ENCODE measurements at regions not wholly inside any gene's neighbourhood (a gene's known extent, or its start where the extent isn't known, plus 50 kb on each side); places are given as distances from the start of the nearest gene placed in this dataset.

DNA sequence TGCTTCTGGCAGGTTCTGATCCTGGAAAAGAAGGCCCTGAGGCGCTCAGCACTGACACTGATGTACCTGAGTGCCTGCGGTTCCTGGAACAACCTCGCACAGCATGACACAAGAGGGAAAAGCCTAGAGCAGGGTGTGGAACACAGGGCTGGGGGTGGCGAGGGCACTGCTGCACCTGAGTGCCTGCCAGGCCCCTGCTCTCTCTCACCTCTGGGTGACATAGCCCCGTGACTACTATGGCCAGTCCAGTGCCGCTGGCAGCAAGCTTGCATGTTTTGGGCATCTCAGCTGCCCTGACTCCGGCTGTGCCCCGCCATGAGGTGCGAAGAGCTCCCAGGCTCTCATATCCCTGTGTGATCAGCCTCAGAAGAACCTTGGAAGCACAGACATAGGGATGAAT, 825.2 kb upstream of the SALL3 start:
- H3K27ac ChIP-seq: no peak overlapping the region
- TF ChIP-seq, protein P1, sequence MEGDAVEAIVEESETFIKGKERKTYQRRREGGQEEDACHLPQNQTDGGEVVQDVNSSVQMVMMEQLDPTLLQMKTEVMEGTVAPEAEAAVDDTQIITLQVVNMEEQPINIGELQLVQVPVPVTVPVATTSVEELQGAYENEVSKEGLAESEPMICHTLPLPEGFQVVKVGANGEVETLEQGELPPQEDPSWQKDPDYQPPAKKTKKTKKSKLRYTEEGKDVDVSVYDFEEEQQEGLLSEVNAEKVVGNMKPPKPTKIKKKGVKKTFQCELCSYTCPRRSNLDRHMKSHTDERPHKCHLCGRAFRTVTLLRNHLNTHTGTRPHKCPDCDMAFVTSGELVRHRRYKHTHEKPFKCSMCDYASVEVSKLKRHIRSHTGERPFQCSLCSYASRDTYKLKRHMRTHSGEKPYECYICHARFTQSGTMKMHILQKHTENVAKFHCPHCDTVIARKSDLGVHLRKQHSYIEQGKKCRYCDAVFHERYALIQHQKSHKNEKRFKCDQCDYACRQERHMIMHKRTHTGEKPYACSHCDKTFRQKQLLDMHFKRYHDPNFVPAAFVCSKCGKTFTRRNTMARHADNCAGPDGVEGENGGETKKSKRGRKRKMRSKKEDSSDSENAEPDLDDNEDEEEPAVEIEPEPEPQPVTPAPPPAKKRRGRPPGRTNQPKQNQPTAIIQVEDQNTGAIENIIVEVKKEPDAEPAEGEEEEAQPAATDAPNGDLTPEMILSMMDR (IDR thresholded peaks at IDR 0.05): no peak
- H3K4me3 ChIP-seq: no peak overlapping the region
- H3K9me3 ChIP-seq: no peaks in the 10 kb centered on the region
- H3K36me3 ChIP-seq: no peaks in the 10 kb centered on the region
- H3K4me1 ChIP-seq: no peaks in the 10 kb centered on the region
- DNase-seq: no peak
- intact Hi-C loops (cut with DNase I): no loop called here
- ATAC-seq: no peak
- H3K27me3 ChIP-seq (ENCODE audit: low read depth): no peaks in the 10 kb centered on the region

DNA sequence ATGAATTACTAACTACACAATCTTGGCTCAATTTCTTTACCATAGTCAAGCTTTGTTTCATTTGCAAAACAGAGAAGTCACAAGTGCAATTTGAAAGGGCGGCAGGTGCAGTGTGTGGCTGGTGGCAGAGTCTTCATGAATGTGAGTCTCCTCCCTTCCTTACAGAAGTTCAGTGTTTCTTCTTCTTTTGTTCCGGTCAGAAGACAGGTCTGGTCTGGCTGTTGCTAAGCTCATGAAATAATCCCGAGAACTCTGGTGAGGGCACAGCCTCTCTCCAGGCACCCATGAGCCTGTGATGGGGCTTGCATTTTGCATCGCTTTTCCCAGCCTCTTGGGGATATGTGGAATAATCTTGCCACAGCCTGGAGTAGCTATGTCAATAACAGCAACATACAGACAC, 824.8 kb upstream of the SALL3 start:
- DNase-seq (no peak), ATAC-seq (no peak)
- Histone ChIP-seq H3K36me3 (no peaks in the 10 kb centered on the region), H3K27ac (no peak overlapping the region), H3K9me3 (no peaks in the 10 kb centered on the region), H3K27me3 (ENCODE audit: low read depth) (no peaks in the 10 kb centered on the region), H3K4me1 (no peaks in the 10 kb centered on the region), H3K4me3 (no peak overlapping the region)
- TF ChIP-seq, protein P1 (IDR thresholded peaks at IDR 0.05): no peak
- intact Hi-C loops (cut with DNase I): no loop called here

DNA sequence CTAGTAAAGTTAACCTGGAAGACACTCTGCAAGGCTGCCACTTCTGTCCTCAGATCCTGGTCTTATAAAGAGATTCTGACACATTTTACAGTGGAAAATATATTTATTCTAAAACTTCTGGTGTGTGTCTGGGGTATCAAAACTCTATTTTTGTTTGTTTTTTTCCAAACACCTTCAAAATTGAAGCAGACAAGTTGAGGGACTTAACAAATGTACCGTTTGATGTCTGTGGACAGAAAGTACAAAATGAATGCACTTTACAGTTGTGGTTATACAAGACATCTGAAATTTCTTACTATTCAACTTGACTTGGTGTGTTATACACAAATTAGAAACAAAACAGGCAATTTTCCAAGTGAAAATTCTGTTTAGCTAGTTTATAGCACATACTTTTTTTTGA, 823.2 kb upstream of the SALL3 start:
- no peaks in the 10 kb centered on the region for H3K27me3 ChIP-seq (ENCODE audit: low read depth)
- TF ChIP-seq, protein P1 (IDR thresholded peaks at IDR 0.05): no peak
- intact Hi-C loops (cut with DNase I): no loop called here
- H3K9me3 ChIP-seq: no peaks in the 10 kb centered on the region
- no peak overlapping the region for H3K4me3 ChIP-seq
- no peaks in the 10 kb centered on the region for H3K36me3 ChIP-seq
- no peaks in the 10 kb centered on the region for H3K4me1 ChIP-seq
- no peak for DNase-seq
- no peak for ATAC-seq
- no peak overlapping the region for H3K27ac ChIP-seq

DNA sequence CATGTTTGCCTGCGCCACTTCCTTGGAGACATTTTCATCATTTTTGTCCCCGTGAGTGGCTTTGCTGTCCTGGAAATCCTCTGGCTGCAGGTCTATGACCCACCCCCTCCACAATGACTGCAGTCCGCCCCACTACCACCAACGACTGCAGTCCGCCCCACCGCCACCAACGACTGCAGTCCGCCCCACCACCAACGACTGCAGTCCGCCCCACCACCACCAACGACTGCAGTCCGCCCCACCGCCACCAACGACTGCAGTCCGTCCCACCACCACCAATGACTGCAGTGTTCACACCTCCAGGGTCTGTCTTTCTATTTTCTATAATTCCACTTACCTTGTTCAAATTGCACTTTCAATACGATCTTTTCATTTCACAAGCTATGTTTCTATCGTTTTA, 820.7 kb upstream of the SALL3 start:
- intact Hi-C loops (cut with DNase I): no loop called here
- TF ChIP-seq, protein P1 (IDR thresholded peaks at IDR 0.05): no peak
- Histone ChIP-seq H3K27ac (no peak overlapping the region), H3K9me3 (no peaks in the 10 kb centered on the region), H3K27me3 (ENCODE audit: low read depth) (no peaks in the 10 kb centered on the region), H3K36me3 (no peaks in the 10 kb centered on the region), H3K4me1 (no peaks in the 10 kb centered on the region), H3K4me3 (no peak overlapping the region)
- ATAC-seq (no peak), DNase-seq (no peak)

DNA sequence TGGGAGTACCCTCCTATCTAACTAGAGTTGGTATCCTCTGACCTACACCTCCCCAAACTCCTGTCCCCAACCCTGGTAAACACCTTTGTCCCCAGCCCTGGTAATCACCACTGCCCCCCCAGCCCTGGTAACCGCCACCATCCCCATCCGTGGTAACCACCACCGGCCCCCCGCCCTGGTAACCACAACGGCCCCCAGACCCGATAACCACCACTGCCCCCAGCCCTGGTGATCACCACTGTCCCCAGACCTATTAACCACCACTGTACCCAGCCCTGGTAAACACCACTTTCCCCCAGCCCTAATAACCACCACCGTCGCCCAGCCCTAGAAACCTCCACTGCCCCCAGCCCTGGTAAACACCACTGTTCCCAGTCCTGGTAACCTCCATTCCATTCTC, 820.2 kb upstream of the SALL3 start:
- Histone ChIP-seq H3K36me3 (no peaks in the 10 kb centered on the region), H3K9me3 (no peaks in the 10 kb centered on the region), H3K27ac (no peak overlapping the region), H3K27me3 (ENCODE audit: low read depth) (no peaks in the 10 kb centered on the region), H3K4me3 (no peak overlapping the region), H3K4me1 (no peaks in the 10 kb centered on the region)
- TF ChIP-seq, protein P1 (IDR thresholded peaks at IDR 0.05): no peak
- intact Hi-C loops (cut with DNase I): no loop called here
- DNase-seq: no peak
- ATAC-seq: no peak

Measured in lower lobe of right lung (tissue), 2 donors.